ENCODE measurements at regions not wholly inside any gene's neighbourhood (a gene's known extent, or its start where the extent isn't known, plus 50 kb on each side); places are given as distances from the start of the nearest gene placed in this dataset.
"Not testable (repeated sequence)": the region's sequence is repeated elsewhere in the genome, so short reads cannot be mapped to it uniquely, and the experiment has no call there.

DNA sequence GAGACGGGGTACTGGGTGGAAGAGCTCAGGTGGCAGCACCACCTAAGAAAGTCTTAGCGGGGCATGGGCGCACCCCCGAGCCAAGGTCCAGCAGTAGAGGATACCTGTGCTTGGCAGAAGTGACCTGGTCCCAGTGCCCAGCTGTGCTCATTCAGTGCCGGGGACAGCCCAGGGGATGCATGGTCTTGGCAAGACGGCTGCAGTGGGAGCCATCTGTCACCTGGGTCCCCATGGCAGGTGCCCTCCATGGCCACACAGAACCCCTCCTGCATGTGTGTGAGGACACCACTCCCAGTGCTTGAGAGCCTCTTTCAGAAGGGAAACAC, 664.7 kb downstream of the QKI start:
- ChIA-PET POLR2A (no interaction called here), CTCF (ENCODE audit: low intra/inter-chr PET ratio, low total read pairs) (no interaction called here)
- Histone ChIP-seq H3K27ac (ENCODE audit: extremely low read length, insufficient read depth, low read length) (no peak overlapping the region), H3K36me3 (replicated peaks in 1 of 2; ENCODE audit: control insufficient read depth in 1 of 2, insufficient read depth in 2 of 2, low read length in 2 of 2) (no peaks in the 10 kb centered on the region), H2AFZ (ENCODE audit: low read length) (no peak overlapping the region), H3K9ac (ENCODE audit: insufficient read depth, low read depth, low read length) (no peak overlapping the region), H3K79me2 (ENCODE audit: insufficient read depth, low read length) (no peaks in the 10 kb centered on the region), H3K4me1 (ENCODE audit: insufficient read depth, low read length) (no peaks in the 10 kb centered on the region), H3K4me2 (ENCODE audit: low read depth, low read length) (no peak overlapping the region), H3K9me3 (ENCODE audit: low read length) (peaks cover 6% of the 10 kb centered on the region; the same call in 1 of the 2 replicates), H4K20me1 (ENCODE audit: insufficient read depth, low read length) (no peaks in the 10 kb centered on the region), H3K27me3 (ENCODE audit: control insufficient read depth in 1 of 2, insufficient read depth in 2 of 2, low read length in 2 of 2) (peaks cover 0 to 11% of the 10 kb centered on the region in 2 experiments; a peak in 1 of 5 replicates), H3K4me3 (replicated peaks in 1 of 3; ENCODE audit: insufficient read depth in 1 of 3, low read depth in 2 of 3, low read length in 3 of 3) (no peak overlapping the region)
- TF ChIP-seq REPIN1 (CRISPR knock-in tag; IDR thresholded peaks at IDR 0.05; ENCODE audit: borderline replicate concordance, low read depth): no peak
- no peak for TF ChIP-seq ZNF678 (CRISPR knock-in tag; IDR thresholded peaks at IDR 0.05)
- TF ChIP-seq SNAI1 (CRISPR knock-in tag; IDR thresholded peaks at IDR 0.05; ENCODE audit: borderline replicate concordance): no peak
- TF ChIP-seq NR0B2 (CRISPR knock-in tag; IDR thresholded peaks at IDR 0.05): no peak
- ATAC-seq (no peak), DNase-seq (ENCODE audit: low spot score) (no peak), FAIRE-seq (no peak)
- no TSS peak for BruUV-seq (replicated peaks)
- in situ Hi-C loops (cut with HindIII; ENCODE audit: extremely low pct_ligation_motif_present, low pct_unique_long_range_greater_than_20kb): no loop called here
- intact Hi-C loops (cut with micrococcal nuclease; ENCODE audit: unreplicated experiment): no loop called here
- WGBS (ENCODE audit: low lambda C conversion rate): 0% methylated on average over 1 of the region's 6 CpGs

DNA sequence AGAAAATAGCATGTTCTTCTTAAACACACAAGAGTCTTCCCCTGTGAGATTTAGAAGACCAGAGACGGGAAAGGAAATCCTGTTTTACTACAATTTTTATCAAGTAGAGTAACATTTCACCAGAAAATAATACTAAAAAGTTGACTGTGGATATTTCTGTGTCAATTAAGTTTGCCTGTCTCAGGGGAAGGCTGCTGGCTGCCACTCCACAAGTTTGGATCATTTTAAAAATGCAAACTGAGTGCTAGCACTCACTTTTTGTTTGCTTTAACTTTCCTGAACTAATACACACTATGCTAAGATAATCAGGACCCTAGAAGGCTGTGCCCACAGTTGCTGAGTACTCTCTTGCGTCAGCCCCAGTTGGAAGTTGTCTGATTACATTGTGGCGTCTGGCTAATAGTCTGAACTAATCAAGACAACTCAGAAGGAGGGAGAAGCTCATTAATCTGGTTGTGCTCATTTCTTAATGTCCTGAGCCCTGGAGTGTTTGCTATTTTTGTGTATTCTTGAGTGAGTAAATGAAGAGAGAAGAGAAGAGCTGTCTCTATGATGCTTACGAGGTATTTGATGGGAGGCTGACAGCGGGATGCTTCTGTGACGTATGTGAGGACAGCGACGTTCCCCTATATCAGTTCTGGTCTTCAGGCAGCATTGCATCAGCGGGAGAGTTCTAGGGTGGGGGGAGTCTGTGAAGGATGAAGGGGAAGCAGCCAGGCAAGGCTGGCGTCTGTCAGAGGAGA, 664.2 kb downstream of the QKI start:
- H2AFZ ChIP-seq (ENCODE audit: low read length): no peak overlapping the region
- H3K27me3 ChIP-seq (ENCODE audit: control insufficient read depth in 1 of 2, insufficient read depth in 2 of 2, low read length in 2 of 2): peaks cover 0 to 11% of the 10 kb centered on the region in 2 experiments; a peak in 1 of 5 replicates
- no peak overlapping the region for H3K9ac ChIP-seq (ENCODE audit: insufficient read depth, low read depth, low read length)
- 10% methylated on average over 10 of the region's 10 CpGs for WGBS (ENCODE audit: low lambda C conversion rate)
- no peak for ATAC-seq
- DNase-seq (ENCODE audit: low spot score): no peak
- H3K9me3 ChIP-seq (ENCODE audit: low read length): peaks cover 6% of the 10 kb centered on the region; the same call in 1 of the 2 replicates
- no TSS peak for BruUV-seq (replicated peaks)
- ChIA-PET POLR2A (no interaction called here), CTCF (ENCODE audit: low intra/inter-chr PET ratio, low total read pairs) (no interaction called here)
- no peak for FAIRE-seq
- no peaks in the 10 kb centered on the region for H3K36me3 ChIP-seq (replicated peaks in 1 of 2; ENCODE audit: control insufficient read depth in 1 of 2, insufficient read depth in 2 of 2, low read length in 2 of 2)
- intact Hi-C loops (cut with micrococcal nuclease; ENCODE audit: unreplicated experiment) (no loop called here), in situ Hi-C loops (cut with HindIII; ENCODE audit: extremely low pct_ligation_motif_present, low pct_unique_long_range_greater_than_20kb) (no loop called here)
- H3K79me2 ChIP-seq (ENCODE audit: insufficient read depth, low read length): no peaks in the 10 kb centered on the region
- H3K4me3 ChIP-seq (replicated peaks in 1 of 3; ENCODE audit: insufficient read depth in 1 of 3, low read depth in 2 of 3, low read length in 3 of 3): no peak overlapping the region
- no peak overlapping the region for H3K27ac ChIP-seq (ENCODE audit: extremely low read length, insufficient read depth, low read length)
- no peaks in the 10 kb centered on the region for H3K4me1 ChIP-seq (ENCODE audit: insufficient read depth, low read length)
- H4K20me1 ChIP-seq (ENCODE audit: insufficient read depth, low read length): no peaks in the 10 kb centered on the region
- peak; percentile 56; the same call in 1 of the 2 replicates for TF ChIP-seq CREB1 (IDR thresholded peaks at IDR 0.05)
- no peak for TF ChIP-seq CREB1 (CRISPR knock-in tag; IDR thresholded peaks at IDR 0.05)
- TF ChIP-seq, protein P1, sequence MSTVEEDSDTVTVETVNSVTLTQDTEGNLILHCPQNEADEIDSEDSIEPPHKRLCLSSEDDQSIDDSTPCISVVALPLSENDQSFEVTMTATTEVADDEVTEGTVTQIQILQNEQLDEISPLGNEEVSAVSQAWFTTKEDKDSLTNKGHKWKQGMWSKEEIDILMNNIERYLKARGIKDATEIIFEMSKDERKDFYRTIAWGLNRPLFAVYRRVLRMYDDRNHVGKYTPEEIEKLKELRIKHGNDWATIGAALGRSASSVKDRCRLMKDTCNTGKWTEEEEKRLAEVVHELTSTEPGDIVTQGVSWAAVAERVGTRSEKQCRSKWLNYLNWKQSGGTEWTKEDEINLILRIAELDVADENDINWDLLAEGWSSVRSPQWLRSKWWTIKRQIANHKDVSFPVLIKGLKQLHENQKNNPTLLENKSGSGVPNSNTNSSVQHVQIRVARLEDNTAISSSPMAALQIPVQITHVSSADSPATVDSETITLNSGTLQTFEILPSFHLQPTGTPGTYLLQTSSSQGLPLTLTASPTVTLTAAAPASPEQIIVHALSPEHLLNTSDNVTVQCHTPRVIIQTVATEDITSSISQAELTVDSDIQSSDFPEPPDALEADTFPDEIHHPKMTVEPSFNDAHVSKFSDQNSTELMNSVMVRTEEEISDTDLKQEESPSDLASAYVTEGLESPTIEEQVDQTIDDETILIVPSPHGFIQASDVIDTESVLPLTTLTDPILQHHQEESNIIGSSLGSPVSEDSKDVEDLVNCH (CRISPR knock-in tag; IDR thresholded peaks at IDR 0.05): no peak
- no peak overlapping the region for H3K4me2 ChIP-seq (ENCODE audit: low read depth, low read length)

GRCh38 chr6:164076818-164077532, 662.5 kb downstream of the QKI start:
- ATAC-seq; FAIRE-seq; intact Hi-C loops (cut with micrococcal nuclease; ENCODE audit: unreplicated experiment): not testable (repeated sequence)

More at GRCh38 chr6:164076818-164077532, 662.5 kb downstream of the QKI start:
- H3K27me3 ChIP-seq (ENCODE audit: control insufficient read depth in 1 of 2, insufficient read depth in 2 of 2, low read length in 2 of 2): peaks cover 0 to 11% of the 10 kb centered on the region in 2 experiments; a peak in 1 of 5 replicates
- H3K4me1 ChIP-seq (ENCODE audit: insufficient read depth, low read length); H3K36me3 ChIP-seq (replicated peaks in 1 of 2; ENCODE audit: control insufficient read depth in 1 of 2, insufficient read depth in 2 of 2, low read length in 2 of 2); H4K20me1 ChIP-seq (ENCODE audit: insufficient read depth, low read length); H3K4me2 ChIP-seq (ENCODE audit: low read depth, low read length); H3K27ac ChIP-seq (ENCODE audit: extremely low read length, insufficient read depth, low read length); in situ Hi-C loops (cut with HindIII; ENCODE audit: extremely low pct_ligation_motif_present, low pct_unique_long_range_greater_than_20kb); POLR2A ChIA-PET; H3K79me2 ChIP-seq (ENCODE audit: insufficient read depth, low read length); H3K4me3 ChIP-seq (replicated peaks in 1 of 3; ENCODE audit: insufficient read depth in 1 of 3, low read depth in 2 of 3, low read length in 3 of 3); H3K9ac ChIP-seq (ENCODE audit: insufficient read depth, low read depth, low read length); DNase-seq (ENCODE audit: low spot score); H2AFZ ChIP-seq (ENCODE audit: low read length); BruUV-seq (replicated peaks); CTCF ChIA-PET (ENCODE audit: low intra/inter-chr PET ratio, low total read pairs); H3K9me3 ChIP-seq (ENCODE audit: low read length): not testable (repeated sequence)
- 88% methylated on average over 3 of the region's 3 CpGs for WGBS (ENCODE audit: low lambda C conversion rate)

Measured in HepG2 (cell line).